Liver (tissue), 8 donors: ENCODE measurements at regions not wholly inside any gene's neighbourhood (a gene's known extent, or its start where the extent isn't known, plus 50 kb on each side); places are given as distances from the start of the nearest gene placed in this dataset.

Experiments used
- DNase-seq: peaks from one replicate; pipeline ENCODE4 v3.0.0-alpha.2; 2017; ENCODE audit warnings: low spot score
- H3K27ac ChIP-seq, 2 donors: one replicate each; pipeline ENCODE4 v1.7.0; 2013; ENCODE audit warnings: inconsistent platforms in 2 of 2, low read length in 2 of 2, control low read depth in 1 of 2, low read depth in 1 of 2, mild to moderate bottlenecking in 1 of 2
- H3K27me3 ChIP-seq, 4 donors: one replicate each; pipeline versions ENCODE4 v1.6.1 to v1.7.0; 2013; ENCODE audit warnings: low read length in 3 of 4, inconsistent platforms in 1 of 4, mild to moderate bottlenecking in 1 of 4, moderate library complexity in 1 of 4; ENCODE audit not compliant: control insufficient read depth in 4 of 4, insufficient read depth in 4 of 4
- H3K36me3 ChIP-seq, 4 donors: one replicate each; pipeline versions ENCODE4 v1.6.1 to v1.7.0; 2013; ENCODE audit warnings: low read length in 3 of 4, mild to moderate bottlenecking in 3 of 4, low read depth in 1 of 4, moderate library complexity in 1 of 4; ENCODE audit not compliant: control insufficient read depth in 4 of 4, insufficient read depth in 3 of 4
- H3K4me1 ChIP-seq, 4 donors: one replicate each; pipeline versions ENCODE4 v1.6.1 to v1.7.0; 2013; ENCODE audit warnings: low read length in 3 of 4, mild to moderate bottlenecking in 3 of 4, moderate library complexity in 1 of 4; ENCODE audit not compliant: control insufficient read depth in 4 of 4, insufficient read depth in 4 of 4
- H3K4me3 ChIP-seq, 3 donors: one replicate each; pipeline versions ENCODE4 v1.6.1 to v1.7.0; 2013; ENCODE audit warnings: low read length in 3 of 3, control low read depth in 1 of 3, low read depth in 1 of 3, mild to moderate bottlenecking in 1 of 3
- H3K9ac ChIP-seq, 2 donors: one replicate each; pipeline ENCODE4 v1.7.0; 2013; ENCODE audit warnings: low read length in 2 of 2, mild to moderate bottlenecking in 2 of 2, moderate library complexity in 2 of 2, control low read depth in 1 of 2, low read depth in 1 of 2
- H3K9me3 ChIP-seq, 4 donors: one replicate each; pipeline versions ENCODE4 v1.6.1 to v1.7.0; 2013; ENCODE audit warnings: low read length in 3 of 4; ENCODE audit not compliant: control insufficient read depth in 4 of 4
- EGR1 ChIP-seq, 2 donors: IDR thresholded peaks; 2 replicates each; pipeline ENCODE4 v1.6.1; 2016 to 2018; ENCODE audit warnings: antibody characterized with exemption in 2 of 2, low read depth in 2 of 2
- FOXA1 ChIP-seq: IDR thresholded peaks from 2 replicates; pipeline ENCODE4 v1.6.1; 2016; ENCODE audit warnings: antibody characterized with exemption
- FOXA2 ChIP-seq: IDR thresholded peaks from 2 replicates; pipeline ENCODE4 v1.6.1; 2016; ENCODE audit warnings: antibody characterized with exemption
- GABPA ChIP-seq, 2 donors: IDR thresholded peaks in 1 of 2; conservative IDR thresholded peaks in 1 of 2; 2 replicates each; pipeline ENCODE4 v1.6.1; 2016; ENCODE audit warnings: antibody characterized with exemption in 2 of 2, mild to moderate bottlenecking in 1 of 2, moderate library complexity in 1 of 2
- HNF4A ChIP-seq, 2 donors: conservative IDR thresholded peaks; 2 replicates each; pipeline ENCODE4 v1.6.1; 2016; ENCODE audit warnings: antibody characterized with exemption in 2 of 2, mild to moderate bottlenecking in 2 of 2
- NR2F2 ChIP-seq: IDR thresholded peaks from 2 replicates; pipeline ENCODE4 v1.6.1; 2016; ENCODE audit warnings: antibody characterized with exemption
- RAD21 ChIP-seq, 2 donors: IDR thresholded peaks; 2 replicates each; pipeline ENCODE4 v1.6.1; 2016; ENCODE audit warnings: antibody characterized with exemption in 2 of 2, mild to moderate bottlenecking in 2 of 2
- SP1 ChIP-seq: IDR thresholded peaks from 2 replicates; pipeline ENCODE4 v1.6.1; 2018; ENCODE audit warnings: antibody characterized with exemption, mild to moderate bottlenecking
- TAF1 ChIP-seq: conservative IDR thresholded peaks from 2 replicates; pipeline ENCODE4 v1.6.1; 2016; ENCODE audit warnings: antibody characterized with exemption, mild to moderate bottlenecking
- YY1 ChIP-seq: IDR thresholded peaks from 2 replicates; pipeline ENCODE4 v1.6.1; 2016; ENCODE audit warnings: antibody characterized with exemption, mild to moderate bottlenecking
- WGBS: extraction: QIAGEN DNeasy Blood & Tissue Kit; methylation state at CpG from one replicate; pipeline ENCODE4 v1.1.7; 2013; 5-methylcytosine and 5-hydroxymethylcytosine counted together
- TF ChIP-seq, protein P1 (sequence below): fragments of 150-350 bp; IDR thresholded peaks from 2 replicates; pipeline ENCODE4 v1.5.1; 2017; ENCODE audit warnings: improper control_type of control experiment, low read depth, low read length; ENCODE audit not compliant: missing input control
- TF ChIP-seq, protein P2 (sequence below): IDR thresholded peaks from 2 replicates; pipeline ENCODE4 v1.6.1; 2016; ENCODE audit warnings: antibody characterized with exemption, mild to moderate bottlenecking
- donor health status: healthy.
- donor health status: healthy.
- donor health status: healthy.
- donor health status: healthy.
- donor health status: healthy.

DNA sequence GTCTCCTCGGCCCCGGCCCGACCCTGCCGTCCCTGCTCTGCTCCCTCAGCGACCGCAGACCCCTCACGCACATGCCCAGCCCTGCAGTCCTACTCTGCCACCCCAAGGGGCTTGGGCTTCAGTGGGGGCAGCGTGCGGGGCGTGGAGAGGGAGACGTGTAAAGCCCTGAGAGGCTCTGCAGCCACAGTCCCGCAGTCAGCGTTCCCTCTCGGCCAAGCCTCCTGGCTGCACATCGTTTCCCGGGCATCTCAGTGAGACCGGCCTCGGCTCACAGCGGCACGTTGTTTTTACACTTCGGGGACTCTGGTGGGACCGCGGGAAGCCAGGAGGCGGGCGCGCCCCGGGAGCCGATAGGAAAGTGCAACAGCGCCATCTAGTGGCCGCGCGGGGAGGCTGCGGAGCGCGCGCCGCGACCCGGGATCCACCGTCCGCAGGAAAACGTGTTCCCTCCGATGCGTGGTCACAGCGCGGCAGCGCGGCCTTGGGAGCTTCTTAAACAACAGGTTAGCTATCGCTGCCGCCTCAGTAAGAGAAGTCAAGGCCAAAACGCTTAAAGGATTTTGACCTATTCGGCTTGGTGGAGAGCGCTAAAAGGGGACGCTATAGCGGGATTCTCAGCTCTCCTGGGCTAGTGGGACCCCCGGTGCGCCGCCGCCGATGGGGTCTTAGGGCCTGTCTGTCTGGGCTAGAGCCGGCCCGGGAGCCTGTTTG lies 226.8 kb upstream of the IGF1R start:
- TF ChIP-seq RAD21 (IDR thresholded peaks at IDR 0.05) (peak; percentile 83 to 87), HNF4A (conservative IDR thresholded peaks at IDR 0.05) (no peak)
- TF ChIP-seq, protein P1, sequence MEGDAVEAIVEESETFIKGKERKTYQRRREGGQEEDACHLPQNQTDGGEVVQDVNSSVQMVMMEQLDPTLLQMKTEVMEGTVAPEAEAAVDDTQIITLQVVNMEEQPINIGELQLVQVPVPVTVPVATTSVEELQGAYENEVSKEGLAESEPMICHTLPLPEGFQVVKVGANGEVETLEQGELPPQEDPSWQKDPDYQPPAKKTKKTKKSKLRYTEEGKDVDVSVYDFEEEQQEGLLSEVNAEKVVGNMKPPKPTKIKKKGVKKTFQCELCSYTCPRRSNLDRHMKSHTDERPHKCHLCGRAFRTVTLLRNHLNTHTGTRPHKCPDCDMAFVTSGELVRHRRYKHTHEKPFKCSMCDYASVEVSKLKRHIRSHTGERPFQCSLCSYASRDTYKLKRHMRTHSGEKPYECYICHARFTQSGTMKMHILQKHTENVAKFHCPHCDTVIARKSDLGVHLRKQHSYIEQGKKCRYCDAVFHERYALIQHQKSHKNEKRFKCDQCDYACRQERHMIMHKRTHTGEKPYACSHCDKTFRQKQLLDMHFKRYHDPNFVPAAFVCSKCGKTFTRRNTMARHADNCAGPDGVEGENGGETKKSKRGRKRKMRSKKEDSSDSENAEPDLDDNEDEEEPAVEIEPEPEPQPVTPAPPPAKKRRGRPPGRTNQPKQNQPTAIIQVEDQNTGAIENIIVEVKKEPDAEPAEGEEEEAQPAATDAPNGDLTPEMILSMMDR: peak; percentile 94
- WGBS: 5% methylated on average over 62 of the region's 62 CpGs
- Histone ChIP-seq H3K9ac (no peak overlapping the region), H3K9me3 (no peaks in the 10 kb centered on the region), H3K27ac (no peak overlapping the region), H3K27me3 (peaks cover 0 to 21% (median 7%) of the 10 kb centered on the region in 4 donors), H3K4me1 (peaks cover 0 to 14% (median 3%) of the 10 kb centered on the region in 4 donors), H3K36me3 (no peaks in the 10 kb centered on the region), H3K4me3 (peak overlapping the region in 1 of 3 donors; percentile 12)
- peak; percentile 75 for DNase-seq

DNA sequence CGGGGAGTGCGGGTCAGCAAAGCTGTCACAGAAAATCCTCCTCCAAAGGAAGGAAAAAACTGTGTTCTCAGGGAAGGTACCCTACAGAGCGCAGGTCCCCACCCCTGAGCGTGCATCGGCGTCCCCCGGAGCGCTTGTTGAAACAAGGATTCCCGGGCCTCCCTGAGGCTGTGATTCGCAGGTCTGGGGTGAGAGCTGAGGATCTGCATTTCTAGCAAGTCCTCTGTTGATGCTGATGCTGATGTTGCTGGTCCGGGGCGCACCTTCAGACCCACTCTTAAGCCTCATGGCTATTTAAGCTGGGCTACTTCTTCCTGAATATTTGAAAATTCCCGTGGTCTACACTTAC lies 226.2 kb upstream of the IGF1R start:
- H3K27me3 ChIP-seq: peaks cover 0 to 20% (median 7%) of the 10 kb centered on the region in 4 donors
- H3K27ac ChIP-seq: no peak overlapping the region
- no peak overlapping the region for H3K9ac ChIP-seq
- peaks cover 0 to 13% (median 3%) of the 10 kb centered on the region in 4 donors for H3K4me1 ChIP-seq
- DNase-seq: no peak
- no peaks in the 10 kb centered on the region for H3K36me3 ChIP-seq
- 16% methylated on average over 13 of the region's 13 CpGs for WGBS
- no peaks in the 10 kb centered on the region for H3K9me3 ChIP-seq
- TF ChIP-seq, protein P1: no peak
- TF ChIP-seq RAD21 (IDR thresholded peaks at IDR 0.05): no peak
- no peak for TF ChIP-seq YY1
- no peak for TF ChIP-seq SP1
- TF ChIP-seq NR2F2: no peak
- no peak for TF ChIP-seq GABPA (IDR thresholded peaks at IDR 0.05 in 1 of 2, conservative IDR thresholded peaks at IDR 0.05 in 1 of 2)
- TF ChIP-seq TAF1: no peak
- H3K4me3 ChIP-seq: no peak overlapping the region

DNA sequence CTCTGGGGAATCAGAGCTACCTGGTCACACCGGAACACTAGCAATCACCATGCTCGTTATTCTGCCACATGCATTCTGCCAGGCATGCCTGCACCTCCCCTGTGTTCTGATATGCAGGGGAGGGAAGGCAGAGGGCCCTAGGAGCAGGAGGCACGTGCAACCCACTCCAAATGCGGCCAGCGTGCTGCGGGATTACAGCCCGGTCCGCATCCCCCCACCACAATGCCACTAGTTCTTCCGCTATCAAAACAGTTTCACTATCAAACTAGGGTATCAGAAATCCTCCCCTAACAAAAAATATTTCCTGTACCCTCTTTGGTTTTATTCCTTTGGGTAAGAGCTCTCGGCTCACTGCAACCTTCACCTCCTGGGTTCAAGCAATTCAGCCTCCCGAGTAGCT lies 223.2 kb upstream of the IGF1R start:
- Histone ChIP-seq H3K27ac (no peak overlapping the region), H3K4me3 (no peak overlapping the region), H3K36me3 (no peaks in the 10 kb centered on the region), H3K27me3 (peaks cover 0 to 15% (median 7%) of the 10 kb centered on the region in 4 donors), H3K9me3 (no peaks in the 10 kb centered on the region), H3K9ac (no peak overlapping the region), H3K4me1 (peaks cover 0 to 21% (median 8%) of the 10 kb centered on the region in 4 donors)
- no peak for TF ChIP-seq EGR1 (IDR thresholded peaks at IDR 0.05; ENCODE audit: low read depth in 2 of 2)
- no peak for TF ChIP-seq YY1
- TF ChIP-seq, protein P2, sequence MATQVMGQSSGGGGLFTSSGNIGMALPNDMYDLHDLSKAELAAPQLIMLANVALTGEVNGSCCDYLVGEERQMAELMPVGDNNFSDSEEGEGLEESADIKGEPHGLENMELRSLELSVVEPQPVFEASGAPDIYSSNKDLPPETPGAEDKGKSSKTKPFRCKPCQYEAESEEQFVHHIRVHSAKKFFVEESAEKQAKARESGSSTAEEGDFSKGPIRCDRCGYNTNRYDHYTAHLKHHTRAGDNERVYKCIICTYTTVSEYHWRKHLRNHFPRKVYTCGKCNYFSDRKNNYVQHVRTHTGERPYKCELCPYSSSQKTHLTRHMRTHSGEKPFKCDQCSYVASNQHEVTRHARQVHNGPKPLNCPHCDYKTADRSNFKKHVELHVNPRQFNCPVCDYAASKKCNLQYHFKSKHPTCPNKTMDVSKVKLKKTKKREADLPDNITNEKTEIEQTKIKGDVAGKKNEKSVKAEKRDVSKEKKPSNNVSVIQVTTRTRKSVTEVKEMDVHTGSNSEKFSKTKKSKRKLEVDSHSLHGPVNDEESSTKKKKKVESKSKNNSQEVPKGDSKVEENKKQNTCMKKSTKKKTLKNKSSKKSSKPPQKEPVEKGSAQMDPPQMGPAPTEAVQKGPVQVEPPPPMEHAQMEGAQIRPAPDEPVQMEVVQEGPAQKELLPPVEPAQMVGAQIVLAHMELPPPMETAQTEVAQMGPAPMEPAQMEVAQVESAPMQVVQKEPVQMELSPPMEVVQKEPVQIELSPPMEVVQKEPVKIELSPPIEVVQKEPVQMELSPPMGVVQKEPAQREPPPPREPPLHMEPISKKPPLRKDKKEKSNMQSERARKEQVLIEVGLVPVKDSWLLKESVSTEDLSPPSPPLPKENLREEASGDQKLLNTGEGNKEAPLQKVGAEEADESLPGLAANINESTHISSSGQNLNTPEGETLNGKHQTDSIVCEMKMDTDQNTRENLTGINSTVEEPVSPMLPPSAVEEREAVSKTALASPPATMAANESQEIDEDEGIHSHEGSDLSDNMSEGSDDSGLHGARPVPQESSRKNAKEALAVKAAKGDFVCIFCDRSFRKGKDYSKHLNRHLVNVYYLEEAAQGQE: no peak
- no peak for TF ChIP-seq HNF4A (conservative IDR thresholded peaks at IDR 0.05)
- no peak for TF ChIP-seq FOXA2
- TF ChIP-seq FOXA1: no peak
- no peak for TF ChIP-seq GABPA (IDR thresholded peaks at IDR 0.05 in 1 of 2, conservative IDR thresholded peaks at IDR 0.05 in 1 of 2)
- no peak for TF ChIP-seq TAF1
- TF ChIP-seq NR2F2: no peak
- DNase-seq: no peak
- 68% methylated on average over 11 of the region's 11 CpGs for WGBS
